GDM1 (cell line): ENCODE measurements at regions not wholly inside any gene's neighbourhood (a gene's known extent, or its start where the extent isn't known, plus 50 kb on each side); places are given as distances from the start of the nearest gene placed in this dataset.

Experiments
- DNase-seq: peaks from one replicate; lab custom pipeline; 2025; lab: John Stamatoyannopoulos, UW

DNA sequence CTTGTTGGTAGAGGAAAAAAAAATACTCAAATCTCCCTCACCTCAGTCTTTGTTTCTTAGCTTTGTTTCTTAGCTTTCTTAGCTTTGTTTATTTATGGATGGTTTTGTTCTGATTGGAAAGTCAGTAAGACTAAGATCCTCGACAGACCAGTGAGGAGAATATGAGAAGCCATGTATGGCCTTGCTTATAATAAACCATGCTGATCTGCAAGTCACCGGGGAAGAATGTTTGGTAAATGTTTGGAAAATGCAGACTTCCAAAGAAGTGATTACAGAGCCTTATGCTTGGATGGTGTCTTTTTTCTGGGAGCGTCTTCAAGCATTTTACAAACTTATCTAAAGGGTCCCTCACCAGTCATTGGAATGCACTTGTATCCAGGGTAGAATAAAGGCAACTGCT is 90.1 kb upstream of the NOCT start:
- no peak for DNase-seq

DNA sequence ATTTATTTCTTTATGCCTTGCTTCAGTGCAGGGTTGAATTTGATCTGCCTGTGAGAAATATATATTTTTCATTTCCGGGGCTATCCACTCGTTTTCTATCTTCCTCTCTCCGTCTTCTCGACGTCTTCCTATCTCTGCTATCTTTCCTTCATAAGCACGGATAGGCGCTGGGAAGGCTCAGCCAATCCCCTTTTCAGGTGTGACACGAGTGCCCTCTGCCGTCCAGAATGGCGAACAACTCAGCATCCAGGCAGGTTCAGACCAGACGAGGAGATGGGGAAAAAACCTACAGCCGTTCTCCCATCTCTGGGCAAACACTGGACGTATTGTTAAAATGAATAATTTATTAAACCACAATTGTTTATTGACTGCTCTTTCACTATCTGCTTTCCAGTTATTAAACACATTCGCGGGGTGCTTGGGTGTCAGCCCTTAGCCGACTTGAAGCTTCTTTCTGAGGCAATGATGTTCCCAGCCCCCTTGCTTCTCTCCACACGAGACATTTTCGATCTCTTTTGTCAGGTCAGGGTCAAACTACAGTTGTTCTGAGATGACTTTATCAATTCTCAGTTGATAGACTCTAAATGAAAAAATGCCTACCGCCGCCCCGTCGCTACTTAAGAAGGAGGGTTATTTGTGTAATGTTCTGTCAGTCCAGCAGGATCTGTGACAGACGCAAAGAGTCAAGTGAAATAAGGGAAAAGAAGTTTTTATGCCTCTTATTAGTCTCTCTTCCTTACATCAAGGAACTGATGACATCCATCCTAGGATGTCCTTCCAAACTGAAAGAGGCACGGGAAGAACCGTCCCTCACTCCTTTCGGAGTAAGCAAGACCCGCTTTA is 96.3 kb upstream of the NOCT start:
- DNase-seq, result peak; percentile 28

DNA sequence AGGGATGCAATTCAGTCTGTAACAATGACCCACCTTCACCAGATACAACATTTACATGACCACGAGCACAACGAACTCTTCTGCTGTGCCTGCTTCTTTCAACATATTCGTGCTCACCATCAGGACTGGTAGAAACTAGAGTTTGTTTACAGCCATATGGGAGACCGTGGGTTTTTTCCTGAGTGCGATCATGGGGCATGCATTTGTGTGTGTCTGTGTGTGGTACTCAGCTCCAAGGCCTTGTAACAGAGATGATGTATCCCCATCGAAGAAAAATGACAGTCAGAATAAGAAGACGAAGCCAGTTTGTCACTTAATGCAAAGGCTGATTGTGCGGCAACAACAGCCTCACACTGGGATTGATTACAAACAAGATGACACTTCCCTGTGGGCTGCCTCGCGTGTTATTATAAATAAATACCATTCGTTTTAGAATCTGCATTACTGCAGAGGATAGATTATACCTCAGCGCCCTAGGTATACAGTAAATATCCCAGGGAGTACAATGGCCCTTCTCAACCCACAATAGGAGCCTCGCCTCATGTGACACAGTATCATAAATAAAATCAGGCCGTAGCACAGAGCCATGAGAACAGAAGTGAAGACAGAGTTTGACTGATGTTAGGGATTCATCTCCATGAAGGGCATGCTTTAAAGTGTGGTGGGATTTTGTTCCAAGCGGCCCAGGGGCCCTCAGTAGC is 97.3 kb upstream of the NOCT start:
- DNase-seq, result no peak

DNA sequence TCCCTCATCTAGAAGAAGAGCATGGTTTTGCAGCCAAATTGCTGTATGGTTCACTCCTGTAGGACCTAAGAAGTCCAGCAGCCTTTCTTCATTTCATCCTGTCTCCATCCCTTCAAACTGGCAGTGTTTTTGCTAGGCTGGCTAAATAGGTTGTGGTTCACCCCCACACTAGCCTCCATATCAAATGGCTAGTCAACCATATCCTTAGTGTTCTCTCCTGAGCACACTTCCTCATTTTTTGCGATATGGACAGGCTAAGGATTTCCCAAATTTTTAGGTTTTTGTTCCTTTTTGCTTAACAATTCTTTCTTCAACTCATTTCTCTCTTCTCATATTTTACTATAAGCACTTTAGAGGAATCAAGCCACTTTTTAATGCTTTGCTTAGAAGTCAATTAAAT is 98.8 kb upstream of the NOCT start:
- DNase-seq, result no peak

DNA sequence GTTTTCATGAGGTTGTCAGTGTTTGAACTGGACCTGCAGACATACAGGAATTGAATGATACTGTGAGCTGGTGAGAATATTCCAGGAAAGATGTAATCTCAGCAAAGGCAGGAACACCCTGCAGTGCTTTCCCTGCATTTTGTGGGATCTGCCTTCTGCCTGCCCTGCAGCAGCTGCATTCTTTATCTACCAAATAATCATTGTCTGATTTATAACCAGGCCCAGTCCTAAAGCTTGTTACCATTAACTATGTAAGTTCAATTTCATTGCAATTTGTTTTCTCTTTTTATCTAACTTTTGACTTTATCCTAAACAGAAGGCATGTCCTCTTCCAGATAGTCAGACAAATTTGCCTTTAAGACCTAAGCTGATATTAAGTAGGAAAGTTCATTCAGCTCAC is 99.8 kb upstream of the NOCT start:
- no peak for DNase-seq

DNA sequence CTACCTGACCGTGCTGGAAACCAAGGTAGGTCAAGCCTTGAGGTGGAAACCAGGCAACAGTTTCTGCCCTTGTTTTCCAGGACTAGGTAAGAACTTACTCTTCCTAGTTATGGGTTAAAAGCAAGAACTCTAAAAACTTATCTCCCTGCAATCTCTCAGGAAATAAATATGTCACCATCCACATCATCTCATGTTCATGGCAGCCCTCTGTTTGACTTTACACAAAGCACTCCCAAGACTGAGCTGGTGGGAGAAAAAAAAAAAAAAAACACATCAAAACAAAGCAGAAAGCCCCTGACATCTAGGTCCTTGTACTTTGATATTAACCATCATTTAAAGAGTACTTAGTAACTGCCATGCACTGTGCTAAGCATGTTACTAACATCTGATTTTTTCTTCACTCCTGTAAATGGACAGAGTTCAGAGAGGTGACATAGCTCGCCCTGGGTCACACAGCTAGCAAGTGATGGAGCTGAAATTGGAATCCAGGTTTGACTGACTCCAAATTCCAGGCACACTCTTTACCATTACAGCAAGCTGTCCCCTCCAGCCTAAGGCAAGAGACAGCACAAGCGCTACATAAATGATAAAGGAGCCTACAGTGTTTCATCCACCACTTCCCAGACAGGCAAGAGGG is 102.8 kb upstream of the NOCT start:
- DNase-seq, result no peak

DNA sequence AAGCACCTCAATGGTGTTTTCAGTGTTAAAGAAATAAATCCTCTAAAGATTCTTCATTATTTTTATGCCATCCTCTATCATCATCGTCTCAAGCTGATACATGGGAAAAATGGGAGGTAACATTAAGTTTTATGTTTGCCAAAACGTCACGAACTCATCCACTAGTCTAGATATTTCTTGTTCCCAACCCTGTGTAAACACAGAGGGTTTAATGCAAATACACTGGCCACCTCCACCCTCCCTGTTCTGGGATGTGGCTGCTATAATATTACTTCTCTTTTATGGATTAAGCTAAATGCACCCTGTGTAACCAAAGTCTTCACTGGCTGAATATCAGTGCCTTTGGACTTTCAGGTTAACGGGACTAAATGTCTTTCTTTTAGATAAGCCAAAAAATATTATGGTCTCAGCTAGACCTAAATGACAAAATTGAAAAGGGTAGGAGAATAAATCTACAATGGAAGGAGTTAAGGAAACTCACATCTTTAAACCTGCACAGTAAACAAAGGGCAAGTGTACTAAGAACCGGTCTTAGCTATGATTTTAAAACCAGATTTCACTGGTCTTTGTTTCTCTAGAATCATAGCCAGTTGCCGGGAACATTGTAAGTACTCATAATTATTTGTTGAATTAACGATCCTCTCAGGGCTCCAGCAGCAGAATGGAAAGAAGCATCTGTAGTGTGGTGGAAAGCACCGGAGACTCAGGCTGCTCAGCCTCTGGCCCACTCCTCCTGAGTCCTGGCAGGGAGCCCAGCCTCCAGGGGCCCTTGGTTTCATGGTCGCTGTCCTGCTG is 103.5 kb upstream of the NOCT start:
- no peak for DNase-seq

DNA sequence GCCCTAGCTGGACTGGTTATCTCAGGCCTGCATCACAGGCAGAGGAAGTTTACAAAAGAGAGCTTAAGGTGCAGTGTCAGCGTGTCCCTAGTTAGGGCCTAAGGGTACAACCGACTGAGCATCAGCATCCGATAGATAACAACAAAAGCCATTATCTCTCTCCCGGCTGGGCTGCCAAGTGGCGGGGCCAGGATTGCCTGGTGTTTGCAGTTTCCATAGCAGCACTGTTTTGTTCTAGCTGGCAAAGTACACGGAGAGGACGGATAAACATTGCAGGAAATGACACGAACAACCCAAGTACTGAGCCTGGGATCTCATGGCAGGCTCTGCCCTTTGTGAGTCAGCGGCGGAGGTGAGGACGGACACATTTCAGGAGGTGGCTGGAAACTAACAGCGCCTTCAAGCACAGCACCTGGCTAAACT is 104.7 kb upstream of the NOCT start:
- no peak for DNase-seq

DNA sequence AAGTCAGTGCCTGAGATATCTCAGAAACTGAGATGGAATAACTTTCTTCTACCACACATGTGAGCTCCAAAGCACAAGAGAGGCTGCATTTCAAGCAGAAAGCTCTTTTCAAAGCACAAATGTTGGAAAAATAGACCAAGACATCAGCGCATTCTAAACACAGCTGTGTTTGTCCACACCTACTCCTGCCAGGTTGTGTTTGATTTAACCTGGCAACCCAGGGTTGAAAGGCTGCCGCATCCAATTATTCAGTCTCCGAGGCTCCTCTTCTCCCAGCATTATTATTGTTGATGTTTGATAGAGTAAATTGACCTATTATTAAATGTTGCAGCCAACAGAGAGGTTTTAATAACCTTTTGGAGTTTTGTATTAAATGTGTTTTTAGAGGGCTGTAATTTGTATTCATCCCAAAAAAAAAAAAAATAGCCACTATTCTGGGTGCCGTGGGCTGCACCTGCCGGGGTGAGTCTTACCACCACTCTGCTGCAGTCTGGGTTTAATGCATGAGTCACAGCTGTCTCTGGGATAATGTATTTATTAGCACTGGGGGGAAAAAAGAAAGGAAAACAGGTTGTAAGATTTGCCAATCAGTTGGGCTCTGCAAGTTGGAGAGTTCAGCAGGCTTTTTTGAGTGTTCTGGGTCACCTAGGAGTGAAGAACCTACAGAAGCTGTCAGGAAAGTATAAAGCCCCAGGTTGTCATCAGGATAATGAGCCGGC is 105.2 kb upstream of the NOCT start:
- DNase-seq, result no peak

DNA sequence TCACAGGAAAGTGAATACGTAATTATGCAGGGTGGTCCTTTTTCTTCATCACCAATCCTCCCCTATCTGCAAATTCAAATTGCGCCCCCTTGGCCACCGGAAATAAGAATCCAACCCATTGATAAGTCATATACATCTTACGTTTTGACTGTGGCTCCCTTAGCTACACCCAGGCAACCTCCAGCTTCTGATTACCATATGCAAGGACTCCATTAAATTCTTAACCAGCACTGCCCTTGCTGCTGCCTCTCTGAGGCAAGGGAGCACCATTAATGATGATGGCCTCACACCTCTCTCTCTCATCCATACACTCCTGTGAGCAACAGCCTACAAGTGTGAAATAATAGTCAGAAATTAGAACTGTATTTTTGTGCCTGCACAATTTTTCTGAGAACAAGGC is 106.0 kb upstream of the NOCT start:
- DNase-seq, result no peak

DNA sequence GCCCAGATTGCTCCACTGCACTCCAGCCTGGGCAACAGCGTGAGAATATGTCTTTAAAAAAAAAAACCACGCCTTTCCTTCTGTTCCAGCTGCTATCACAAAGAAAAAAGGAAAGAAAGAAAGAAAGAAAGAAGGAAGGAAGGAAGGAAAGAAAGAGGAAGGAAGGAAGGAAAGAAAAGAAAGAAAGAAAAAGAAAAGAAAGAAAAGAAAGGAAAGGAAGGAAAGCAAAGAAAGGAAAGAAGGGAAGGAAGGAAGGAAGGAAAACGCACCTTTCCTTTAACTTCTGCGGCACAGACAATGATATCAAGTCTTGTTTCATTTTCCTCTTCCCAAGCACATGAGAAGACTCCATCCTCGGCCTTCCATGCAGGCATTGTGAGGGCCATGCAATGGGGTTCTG is 107.4 kb upstream of the NOCT start:
- DNase-seq, result no peak

DNA sequence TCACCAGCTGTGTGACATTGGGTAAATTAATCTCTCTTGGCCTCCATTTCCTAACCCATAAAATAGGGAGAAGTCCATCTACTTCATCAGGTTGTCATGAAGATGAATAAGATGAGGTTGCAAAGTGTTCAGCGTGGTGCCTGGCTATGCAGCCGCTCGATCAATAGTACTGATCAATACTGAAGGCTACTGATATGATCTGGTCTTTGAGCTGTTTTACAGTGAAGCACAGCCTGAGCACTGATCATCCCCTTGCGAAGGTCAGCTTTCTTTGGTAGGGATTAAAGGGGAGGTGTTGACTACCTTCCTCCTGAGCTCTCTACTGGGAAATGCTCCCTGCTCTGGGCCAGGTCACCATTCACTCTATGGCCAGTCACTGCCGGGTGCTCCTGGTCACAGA is 108.4 kb upstream of the NOCT start:
- DNase-seq, result no peak

DNA sequence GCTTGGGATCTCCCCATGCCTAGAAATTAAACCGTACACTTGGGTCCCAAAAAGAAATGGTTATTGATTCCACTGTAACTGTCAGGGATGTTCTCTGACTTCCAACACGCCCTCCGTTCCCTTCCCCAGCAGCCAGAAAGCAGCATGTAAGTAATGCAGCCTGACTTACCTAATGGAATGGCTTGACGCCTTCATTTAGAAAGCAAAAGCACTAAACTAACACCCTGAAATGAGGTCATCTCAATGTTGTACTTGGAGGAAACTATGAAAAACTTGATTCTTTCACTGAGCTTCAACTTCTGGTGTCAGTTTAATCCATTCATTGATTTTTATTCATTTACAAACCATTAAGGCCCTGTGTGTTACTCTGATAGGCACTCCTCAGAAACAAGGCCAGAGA is 110.8 kb upstream of the NOCT start:
- no peak for DNase-seq

DNA sequence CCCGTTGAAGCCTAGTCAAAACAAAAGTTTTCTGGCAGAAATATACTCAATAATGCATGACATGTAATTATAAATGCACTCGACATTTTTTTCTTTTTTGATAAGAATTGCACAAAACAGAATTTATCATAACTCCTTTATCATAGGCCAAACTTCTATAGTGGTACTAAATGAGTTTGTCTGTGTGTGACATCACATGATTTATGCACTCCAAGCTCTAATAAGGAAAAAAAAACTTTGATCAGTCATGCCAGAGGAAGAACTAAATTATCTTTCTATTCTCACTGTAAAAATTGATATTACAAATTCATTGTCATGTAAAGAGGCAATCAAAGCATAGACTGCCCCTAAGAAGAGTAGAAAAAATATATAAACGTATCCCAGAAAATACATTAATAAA is 112.4 kb upstream of the NOCT start:
- no peak for DNase-seq

DNA sequence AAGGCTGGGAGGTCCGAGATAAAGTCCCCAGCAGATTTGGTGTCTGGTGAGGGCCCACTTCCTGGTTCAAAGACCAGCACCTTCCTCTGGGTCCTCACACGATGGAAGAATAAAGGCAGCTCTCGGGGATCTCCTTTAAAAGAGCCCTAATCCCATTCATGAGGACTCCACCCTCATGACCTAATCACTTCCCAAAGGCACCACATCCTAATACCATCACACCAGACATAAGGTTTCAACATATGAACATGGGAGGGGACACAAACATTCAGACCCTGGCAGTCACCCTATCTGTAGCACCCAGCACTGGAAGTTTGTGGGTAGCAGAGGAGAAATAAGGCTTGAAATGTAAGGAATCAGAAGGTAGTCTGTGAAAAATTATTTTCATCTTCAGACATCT is 112.9 kb upstream of the NOCT start:
- DNase-seq, result no peak

DNA sequence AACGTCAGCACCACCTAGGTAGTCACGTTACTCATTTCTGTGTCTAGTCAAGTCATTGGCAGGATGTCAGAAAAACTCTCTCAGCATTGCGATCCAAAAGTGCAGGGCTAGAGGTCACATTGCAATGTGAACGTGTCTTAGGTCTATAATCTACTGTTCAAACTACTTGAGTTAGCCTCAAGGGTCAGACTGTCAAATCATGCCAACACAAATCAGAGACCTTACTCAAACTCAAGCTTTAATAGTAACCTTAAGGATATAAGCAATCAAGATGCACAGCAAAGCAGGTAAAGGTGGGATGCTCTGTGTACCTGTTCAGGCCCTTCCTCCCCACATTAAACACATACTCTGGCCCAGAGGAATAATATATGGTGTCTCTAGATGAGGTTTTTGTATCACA is 114.4 kb upstream of the NOCT start:
- no peak for DNase-seq

DNA sequence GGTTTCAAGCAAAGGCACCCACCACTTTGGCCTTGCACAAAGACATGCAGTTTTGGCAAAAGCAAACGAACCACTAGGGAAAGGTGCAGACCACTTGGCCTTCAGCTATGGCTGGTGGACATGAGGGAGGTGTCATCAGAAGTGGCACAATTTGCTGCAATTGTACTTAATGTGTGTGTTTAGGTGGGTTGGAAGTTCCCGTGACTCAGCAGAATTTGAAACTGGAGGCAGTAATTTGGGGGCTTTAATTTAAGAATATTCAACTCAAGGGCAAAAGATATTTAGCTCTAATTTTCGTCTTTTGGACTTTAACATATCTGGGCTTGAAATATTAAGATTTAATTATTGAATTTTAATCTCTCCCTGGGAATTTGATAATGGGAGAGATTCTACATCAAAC is 115.6 kb upstream of the NOCT start:
- DNase-seq, result no peak

DNA sequence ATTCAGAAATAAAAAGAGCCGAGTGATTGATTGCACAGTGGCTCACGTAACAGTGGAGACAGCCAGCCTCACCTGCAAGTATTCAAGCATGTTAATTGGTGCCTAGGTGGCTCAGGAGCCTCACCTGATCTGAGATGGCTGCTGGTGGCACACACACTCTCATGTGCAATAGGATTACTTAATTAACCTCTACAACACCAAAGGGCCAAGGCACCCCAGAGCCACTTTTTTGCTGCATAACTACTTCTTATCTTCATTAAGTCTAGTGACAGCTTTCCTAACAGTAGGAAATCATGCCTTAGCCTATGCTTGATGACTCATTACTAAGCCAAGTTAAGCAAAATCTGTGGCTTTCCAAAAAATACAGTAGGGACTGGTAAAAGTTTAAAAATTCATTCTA is 117.3 kb upstream of the NOCT start:
- no peak for DNase-seq

DNA sequence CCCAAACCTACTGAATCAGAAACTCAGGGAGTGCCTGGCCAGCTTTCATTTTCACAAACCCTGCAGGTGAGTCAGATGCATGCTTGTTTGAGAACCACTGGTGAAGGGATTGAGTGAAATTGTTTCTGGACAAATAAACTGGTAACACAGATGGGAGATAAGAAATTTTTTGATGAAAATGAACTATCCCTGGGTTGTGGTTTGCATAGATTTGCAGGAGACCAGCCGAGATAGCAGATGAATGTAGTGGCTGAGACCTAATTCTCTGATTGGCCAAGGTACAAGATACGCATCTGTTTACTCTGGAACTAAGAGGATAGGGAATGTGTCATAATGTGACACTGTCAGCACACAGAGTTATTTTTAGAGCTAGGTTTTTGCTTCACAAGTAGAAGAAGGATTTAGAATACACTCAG is 117.8 kb upstream of the NOCT start:
- no peak for DNase-seq

DNA sequence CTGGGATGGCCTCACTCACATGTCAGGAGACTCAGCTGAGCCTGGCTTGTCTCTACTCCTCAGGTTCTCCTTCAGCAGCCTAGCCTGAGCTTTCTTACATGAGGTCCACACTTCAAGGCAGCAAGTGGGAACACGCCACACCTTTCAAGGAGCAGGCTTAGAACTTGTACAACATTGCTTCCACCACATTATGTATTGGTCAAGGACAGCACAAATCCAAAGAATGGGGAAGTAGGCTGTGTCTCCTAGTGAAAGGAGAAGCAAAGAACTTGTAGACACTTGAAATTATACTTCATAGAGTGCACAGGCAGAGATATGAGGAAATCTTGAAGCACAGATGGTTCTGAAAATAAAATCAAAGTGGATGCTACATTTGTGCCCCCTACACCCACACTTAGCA is 120.9 kb upstream of the NOCT start:
- no peak for DNase-seq

DNA sequence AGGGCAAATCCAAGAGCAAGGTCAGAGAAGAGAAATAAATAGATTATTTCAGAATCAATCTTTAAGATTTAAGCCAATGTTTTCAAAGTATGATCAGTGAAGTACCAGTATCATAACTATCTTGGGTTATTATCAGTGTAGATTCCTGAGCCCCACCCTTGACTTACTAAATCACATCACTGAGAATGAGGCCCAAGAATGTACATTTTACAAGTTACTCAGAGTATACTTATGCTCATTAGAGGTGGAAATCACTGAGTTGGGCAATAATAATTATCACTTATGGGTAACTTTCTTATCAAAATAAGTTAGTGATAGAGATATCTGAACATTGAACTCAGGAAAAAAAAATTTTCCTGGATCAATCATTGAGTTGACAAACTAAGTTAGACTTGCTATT is 121.6 kb upstream of the NOCT start:
- DNase-seq, result no peak
